Body of pancreas (tissue), 4 donors: ENCODE measurements at regions not wholly inside any gene's neighbourhood (a gene's known extent, or its start where the extent isn't known, plus 50 kb on each side); places are given as distances from the start of the nearest gene placed in this dataset.
A peak's percentile ranks its signal among the peaks of the same experiment; 100 is the strongest.

ENCODE experiments used
- ATAC-seq: fragments of 150-250 bp; one replicate; pipeline ENCODE4 v1.9.1; 2016
- DNase-seq, 4 donors: peaks; one replicate each; pipeline ENCODE4 v3.0.0-alpha.2; 2019
- H3K27ac ChIP-seq, 4 donors: fragments of 200-600 bp; sonication (generic); 1 replicate in 3 of 4; 2 replicates in 1 of 4; pipeline versions ENCODE4 v1.5.1 to v1.6.1; 2016 to 2019; ENCODE audit warnings: mild to moderate bottlenecking in 1 of 4, mixed read lengths in 1 of 4, moderate library complexity in 1 of 4
- H3K27me3 ChIP-seq, 2 donors: fragments of 200-600 bp; sonication (generic); one replicate each; pipeline ENCODE4 v1.6.0; 2016; ENCODE audit warnings: mild to moderate bottlenecking in 1 of 2
- H3K36me3 ChIP-seq, 2 donors: fragments of 200-600 bp; sonication (generic); replicated peaks in 1 of 2; 2 replicates each; pipeline ENCODE4 v1.5.1; 2016; ENCODE audit warnings: low read depth in 2 of 2; ENCODE audit not compliant: insufficient read depth in 1 of 2
- H3K4me1 ChIP-seq: fragments of 200-600 bp; sonication (generic); one replicate; pipeline ENCODE4 v1.6.0; 2016
- H3K4me3 ChIP-seq, 2 donors: fragments of 200-600 bp; sonication (generic); 1 replicate in 1 of 2; 2 replicates in 1 of 2; pipeline ENCODE4 v1.5.1; 2016 to 2019
- H3K9me3 ChIP-seq, 3 donors: fragments of 200-600 bp; sonication (generic); 1 replicate in 2 of 3; 2 replicates in 1 of 3; pipeline ENCODE4 v1.5.1; 2016
- POLR2A ChIP-seq, 3 donors: fragments of 450-650 bp; IDR thresholded peaks; one replicate each; pipeline ENCODE4 v1.6.1; 2016; ENCODE audit warnings: antibody characterized with exemption in 3 of 3, mild to moderate bottlenecking in 2 of 3
- WGBS, 2 donors: methylation state at CpG; one replicate each; pipeline ENCODE4 v1.1.5; 2017; 5-methylcytosine and 5-hydroxymethylcytosine counted together
- intact Hi-C: fragments of 100-400 bp; cut with DNase I; formaldehyde crosslinking; loops from one replicate; pipeline ENCODE4 v1.15.1; 2023
- TF ChIP-seq, protein P1 (sequence below), 7 experiments: fragments of 450-650 bp in 4 of 7; fragments of 200-600 bp in 3 of 7; sonication (generic) in 3 of 7; IDR thresholded peaks; one replicate each; pipeline ENCODE4 v1.5.1; 2016 to 2019; ENCODE audit warnings: antibody characterized with exemption in 7 of 7

DNA sequence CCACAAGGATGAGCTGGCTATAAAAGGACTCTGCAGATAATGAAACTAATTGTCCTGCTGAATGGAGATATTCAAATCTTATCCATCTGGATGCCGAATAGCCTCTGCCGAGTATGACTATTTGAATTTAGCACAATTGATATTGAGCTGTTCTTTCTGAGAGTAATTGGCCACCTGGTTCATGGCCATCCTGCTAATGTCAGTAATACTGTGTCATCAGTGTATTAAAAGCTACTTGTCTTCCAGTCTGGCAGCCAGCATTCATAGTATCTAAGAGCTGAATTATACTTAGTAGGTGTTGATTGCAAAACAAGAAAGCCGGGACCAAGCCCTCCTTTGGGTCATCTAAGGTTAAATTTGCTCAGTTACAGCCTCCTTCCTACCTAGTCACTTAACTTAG, 310.7 kb upstream of the NCAM1 start:
- no peak for TF ChIP-seq POLR2A (IDR thresholded peaks at IDR 0.05)
- TF ChIP-seq, protein P1, sequence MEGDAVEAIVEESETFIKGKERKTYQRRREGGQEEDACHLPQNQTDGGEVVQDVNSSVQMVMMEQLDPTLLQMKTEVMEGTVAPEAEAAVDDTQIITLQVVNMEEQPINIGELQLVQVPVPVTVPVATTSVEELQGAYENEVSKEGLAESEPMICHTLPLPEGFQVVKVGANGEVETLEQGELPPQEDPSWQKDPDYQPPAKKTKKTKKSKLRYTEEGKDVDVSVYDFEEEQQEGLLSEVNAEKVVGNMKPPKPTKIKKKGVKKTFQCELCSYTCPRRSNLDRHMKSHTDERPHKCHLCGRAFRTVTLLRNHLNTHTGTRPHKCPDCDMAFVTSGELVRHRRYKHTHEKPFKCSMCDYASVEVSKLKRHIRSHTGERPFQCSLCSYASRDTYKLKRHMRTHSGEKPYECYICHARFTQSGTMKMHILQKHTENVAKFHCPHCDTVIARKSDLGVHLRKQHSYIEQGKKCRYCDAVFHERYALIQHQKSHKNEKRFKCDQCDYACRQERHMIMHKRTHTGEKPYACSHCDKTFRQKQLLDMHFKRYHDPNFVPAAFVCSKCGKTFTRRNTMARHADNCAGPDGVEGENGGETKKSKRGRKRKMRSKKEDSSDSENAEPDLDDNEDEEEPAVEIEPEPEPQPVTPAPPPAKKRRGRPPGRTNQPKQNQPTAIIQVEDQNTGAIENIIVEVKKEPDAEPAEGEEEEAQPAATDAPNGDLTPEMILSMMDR (IDR thresholded peaks at IDR 0.05), result no peak
- intact Hi-C loops, result no loop called here
- Histone ChIP-seq H3K27ac (no peak overlapping the region), H3K4me1 (no peaks in the 10 kb centered on the region), H3K27me3 (no peaks in the 10 kb centered on the region), H3K9me3 (no peaks in the 10 kb centered on the region), H3K4me3 (no peak overlapping the region), H3K36me3 (no peaks in the 10 kb centered on the region)
- no peak for ATAC-seq
- DNase-seq, result no peak
- WGBS, 2 donors, result 60 to 73% methylated on average over 3 of the region's 3 CpGs

DNA sequence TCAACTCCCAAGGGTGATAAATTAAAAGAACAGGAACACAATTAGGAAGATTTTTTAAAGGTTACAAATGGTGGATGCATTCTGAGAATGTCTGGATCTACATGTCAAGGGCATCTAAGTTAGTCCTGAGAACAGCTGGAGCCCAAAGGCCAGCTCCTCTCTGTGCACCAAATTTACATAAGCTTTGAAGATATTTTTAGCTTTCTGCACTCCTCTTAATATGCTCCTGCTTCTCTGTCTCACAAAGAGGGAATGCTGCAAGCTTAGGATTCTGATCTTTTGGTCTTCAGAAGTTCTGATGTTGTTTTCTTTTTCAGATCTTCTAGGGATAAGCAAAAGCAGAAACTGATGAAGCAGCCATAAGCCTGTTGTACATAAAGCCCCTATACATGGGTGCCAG, 309.8 kb upstream of the NCAM1 start:
- H3K4me3 ChIP-seq, result no peak overlapping the region
- no peaks in the 10 kb centered on the region for H3K36me3 ChIP-seq
- H3K4me1 ChIP-seq, result no peaks in the 10 kb centered on the region
- DNase-seq (no peak), ATAC-seq (no peak)
- TF ChIP-seq, protein P1 (IDR thresholded peaks at IDR 0.05), result no peak
- TF ChIP-seq POLR2A (IDR thresholded peaks at IDR 0.05), result no peak
- no peaks in the 10 kb centered on the region for H3K27me3 ChIP-seq
- no peak overlapping the region for H3K27ac ChIP-seq
- no peaks in the 10 kb centered on the region for H3K9me3 ChIP-seq
- intact Hi-C loops, result no loop called here

DNA sequence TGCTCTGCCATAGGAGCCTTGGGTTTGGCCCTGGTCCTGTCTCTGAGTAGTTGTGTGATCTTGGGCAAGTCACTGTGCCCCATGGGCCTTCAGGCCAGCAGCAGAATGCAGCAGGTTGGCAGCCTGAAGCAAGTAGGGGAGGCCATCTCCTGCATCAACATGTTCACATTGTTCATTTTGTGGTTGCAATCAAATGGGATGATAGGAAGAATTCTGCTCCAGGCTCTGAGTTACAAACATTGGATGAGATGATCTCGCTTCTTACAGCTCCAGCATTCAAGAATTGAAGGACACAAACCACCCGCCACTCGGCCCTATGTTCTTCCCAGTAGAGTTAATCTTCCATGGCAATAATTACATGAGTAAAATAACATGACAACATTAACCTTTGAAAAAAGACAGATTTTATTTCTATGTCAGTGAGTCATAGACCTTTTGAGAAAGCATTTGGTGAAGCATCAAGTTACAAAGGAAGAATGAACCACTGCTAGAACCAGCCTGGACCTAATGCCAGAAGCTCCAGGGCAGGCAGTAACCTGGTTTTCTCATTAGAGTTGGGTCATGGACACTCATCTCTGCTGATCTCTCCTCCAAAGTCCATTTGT, 308.3 kb upstream of the NCAM1 start:
- no peak overlapping the region for H3K27ac ChIP-seq
- H3K27me3 ChIP-seq, result no peaks in the 10 kb centered on the region
- TF ChIP-seq, protein P1 (IDR thresholded peaks at IDR 0.05), result no peak
- no peak for TF ChIP-seq POLR2A (IDR thresholded peaks at IDR 0.05)
- H3K9me3 ChIP-seq, result no peaks in the 10 kb centered on the region
- H3K4me1 ChIP-seq, result no peaks in the 10 kb centered on the region
- no peak overlapping the region for H3K4me3 ChIP-seq
- no peak for DNase-seq
- ATAC-seq, result no peak
- H3K36me3 ChIP-seq, result no peaks in the 10 kb centered on the region
- intact Hi-C loops, result no loop called here
- WGBS, 2 donors, result 87 to 93% methylated on average over 3 of the region's 3 CpGs

DNA sequence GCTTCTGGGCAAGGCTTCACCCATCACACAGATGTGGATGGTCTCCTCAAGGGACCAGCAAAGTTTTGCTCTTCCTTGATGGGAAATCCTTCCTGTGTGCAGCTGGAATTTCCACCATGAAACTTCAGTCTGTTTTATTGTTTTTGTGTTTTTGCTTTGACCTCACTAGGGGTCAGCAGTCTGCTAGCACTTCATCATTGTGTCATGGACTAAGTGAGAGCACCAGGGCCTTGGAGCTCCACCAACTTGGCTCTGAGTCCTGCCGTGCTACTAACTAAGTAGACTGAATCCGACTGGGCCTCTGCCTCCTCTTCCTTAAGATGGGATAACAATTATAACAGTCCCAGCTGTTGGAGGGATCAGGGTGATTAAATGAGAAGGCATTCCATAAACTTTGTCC, 305.8 kb upstream of the NCAM1 start:
- WGBS, 2 donors, result 18 to 36% methylated on average over 2 of the region's 2 CpGs
- ATAC-seq, result no peak

More for the DNA sequence above, 305.8 kb upstream of the NCAM1 start:
- no peaks in the 10 kb centered on the region for H3K27me3 ChIP-seq
- TF ChIP-seq, protein P1 (IDR thresholded peaks at IDR 0.05), result no peak
- TF ChIP-seq POLR2A (IDR thresholded peaks at IDR 0.05), result no peak
- no peaks in the 10 kb centered on the region for H3K36me3 ChIP-seq
- H3K27ac ChIP-seq, result no peak overlapping the region
- intact Hi-C loops, result no loop called here
- H3K4me1 ChIP-seq, result no peaks in the 10 kb centered on the region
- DNase-seq, result peak; percentile 14 to 61 (median 36)
- no peak overlapping the region for H3K4me3 ChIP-seq
- no peaks in the 10 kb centered on the region for H3K9me3 ChIP-seq
